ENCODE measurements at regions not wholly inside any gene's neighbourhood (a gene's known extent, or its start where the extent isn't known, plus 50 kb on each side); places are given as distances from the start of the nearest gene placed in this dataset.

- in situ Hi-C loops (cut with MboI) (no loop called here), intact Hi-C loops (cut with micrococcal nuclease; ENCODE audit: unreplicated experiment) (no loop called here)
- H3K4me3 ChIP-seq = no peak overlapping the region
- FAIRE-seq = no peak
- no peak overlapping the region for H3K4me2 ChIP-seq (ENCODE audit: control insufficient read depth, insufficient read depth)
- H3K9me3 ChIP-seq (replicated peaks; ENCODE audit: control insufficient read depth, insufficient read depth, low read length) = no peaks in the 10 kb centered on the region
- WGBS (ENCODE audit: insufficient coverage, insufficient replicate concordance, low lambda C conversion rate, missing lambda C conversion rate) = 6% methylated on average over 3 of the region's 3 CpGs
- H4K20me1 ChIP-seq (ENCODE audit: control insufficient read depth, insufficient read depth) = no peaks in the 10 kb centered on the region
- H3K4me1 ChIP-seq (ENCODE audit: control insufficient read depth, insufficient read depth, low read length) = no peaks in the 10 kb centered on the region
- ChIA-PET CTCF (no interaction called here), POLR2A (no interaction called here), RAD21 (ENCODE audit: unreplicated experiment) (no interaction called here), SMC1A (ENCODE audit: uncharacterized antibody, unreplicated experiment) (no interaction called here)
- no peaks in the 10 kb centered on the region for H3K27me3 ChIP-seq (replicated peaks in 1 of 2; ENCODE audit: control insufficient read depth in 2 of 2, insufficient read depth in 2 of 2, low read length in 1 of 2)
- no peak for ATAC-seq
- no peak for DNase-seq (ENCODE audit: low read depth, low spot score)
- H3K36me3 ChIP-seq (ENCODE audit: control insufficient read depth in 2 of 2, insufficient read depth in 2 of 2, low read length in 1 of 2) = no peaks in the 10 kb centered on the region
- no peak overlapping the region for H3K9ac ChIP-seq (ENCODE audit: control insufficient read depth, insufficient read depth, low read length)
- H3K79me2 ChIP-seq (ENCODE audit: control insufficient read depth, insufficient read depth, low read length) = no peaks in the 10 kb centered on the region
- BruUV-seq (replicated peaks) = no TSS peak
- no peak for TF ChIP-seq FOXM1 (IDR thresholded peaks at IDR 0.05; ENCODE audit: low read depth, low read length)
- no peak for TF ChIP-seq USF2 (IDR thresholded peaks at IDR 0.05; ENCODE audit: borderline replicate concordance, low read depth, low read length)
- no peak for TF ChIP-seq CBX5 (IDR thresholded peaks at IDR 0.05; ENCODE audit: low read depth)
- no peak for TF ChIP-seq DPF2 (IDR thresholded peaks at IDR 0.05)
- H2AFZ ChIP-seq (ENCODE audit: control insufficient read depth, low read depth, low read length) = no peak overlapping the region
- H3K27ac ChIP-seq (ENCODE audit: control insufficient read depth, insufficient read depth) = no peak overlapping the region
Measured at GRCh38 chr7:145902123-145902522, 214.5 kb upstream of the CNTNAP2 start.

GRCh38 chr7:145899938-145900337, 216.7 kb upstream of the CNTNAP2 start:
- Histone ChIP-seq H3K79me2 (ENCODE audit: control insufficient read depth, insufficient read depth, low read length) (no peaks in the 10 kb centered on the region), H3K9ac (ENCODE audit: control insufficient read depth, insufficient read depth, low read length) (no peak overlapping the region), H4K20me1 (ENCODE audit: control insufficient read depth, insufficient read depth) (no peaks in the 10 kb centered on the region), H3K4me2 (ENCODE audit: control insufficient read depth, insufficient read depth) (no peak overlapping the region), H3K4me1 (ENCODE audit: control insufficient read depth, insufficient read depth, low read length) (no peaks in the 10 kb centered on the region), H3K4me3 (no peak overlapping the region), H2AFZ (ENCODE audit: control insufficient read depth, low read depth, low read length) (no peak overlapping the region), H3K9me3 (replicated peaks; ENCODE audit: control insufficient read depth, insufficient read depth, low read length) (no peaks in the 10 kb centered on the region), H3K27me3 (replicated peaks in 1 of 2; ENCODE audit: control insufficient read depth in 2 of 2, insufficient read depth in 2 of 2, low read length in 1 of 2) (no peaks in the 10 kb centered on the region), H3K27ac (ENCODE audit: control insufficient read depth, insufficient read depth) (no peak overlapping the region), H3K36me3 (ENCODE audit: control insufficient read depth in 2 of 2, insufficient read depth in 2 of 2, low read length in 1 of 2) (no peaks in the 10 kb centered on the region)
- POLR2A ChIA-PET = no interaction called here
- intact Hi-C loops (cut with micrococcal nuclease; ENCODE audit: unreplicated experiment) = no loop called here
- ATAC-seq (no peak), FAIRE-seq (no peak), DNase-seq (ENCODE audit: low read depth, low spot score) (no peak)
- SMC1A ChIA-PET (ENCODE audit: uncharacterized antibody, unreplicated experiment) = no interaction called here
- RAD21 ChIA-PET (ENCODE audit: unreplicated experiment) = no interaction called here
- no peak for TF ChIP-seq BCLAF1 (IDR thresholded peaks at IDR 0.05)
- no peak for TF ChIP-seq GATAD2B (conservative IDR thresholded peaks at IDR 0.05; ENCODE audit: low read depth)
- no peak for TF ChIP-seq IRF5 (IDR thresholded peaks at IDR 0.05; ENCODE audit: borderline replicate concordance)
- no peak for TF ChIP-seq CBX3 (IDR thresholded peaks at IDR 0.05; ENCODE audit: borderline replicate concordance, low read depth)
- TF ChIP-seq HCFC1 (IDR thresholded peaks at IDR 0.05; ENCODE audit: low read length) = no peak
- CTCF ChIA-PET = no interaction called here
- WGBS (ENCODE audit: insufficient coverage, insufficient replicate concordance, low lambda C conversion rate, missing lambda C conversion rate) = 33% methylated on average over 2 of the region's 2 CpGs
- no TSS peak for BruUV-seq (replicated peaks)
- in situ Hi-C loops (cut with MboI) = no loop called here
